Astrocyte of the spinal cord (primary cell): ENCODE measurements at regions not wholly inside any gene's neighbourhood (a gene's known extent, or its start where the extent isn't known, plus 50 kb on each side); places are given as distances from the start of the nearest gene placed in this dataset.
A peak's percentile ranks its signal among the peaks of the same experiment; 100 is the strongest.

Source experiments
- DNase-seq: peaks from one replicate; pipeline ENCODE4 v3.0.0; 2011; ENCODE audit warnings: low read depth, low spot score
- H3K4me3 ChIP-seq: 2 replicates; pipeline ENCODE4 v1.5.1; 2011; ENCODE audit warnings: low read depth, mild to moderate bottlenecking, low read length, moderate library complexity
- CTCF ChIP-seq: IDR thresholded peaks from 2 replicates; pipeline ENCODE4 v1.5.1; 2012; ENCODE audit warnings: low read depth, mild to moderate bottlenecking, low read length, inconsistent platforms
- in situ Hi-C: cut with HindIII; loops from 2 replicates; pipeline ENCODE4 v1.10.0; 2017; ENCODE audit warnings: low sequenced_read_pairs

GRCh38 chr1:238764779-238765178 is 621.6 kb upstream of the CHRM3 start:
- in situ Hi-C loops, result no loop called here
- peak; percentile 5 for DNase-seq

GRCh38 chr1:238753252-238753651 is 633.1 kb upstream of the CHRM3 start:
- in situ Hi-C loops, result no loop called here
- TF ChIP-seq CTCF, result no peak

More at GRCh38 chr1:238764779-238765178, 621.6 kb upstream of the CHRM3 start:
- no peak overlapping the region for H3K4me3 ChIP-seq
- TF ChIP-seq CTCF, result no peak

GRCh38 chr1:238752327-238752726 is 634.0 kb upstream of the CHRM3 start:
- in situ Hi-C loops, result no loop called here
- H3K4me3 ChIP-seq, result no peak overlapping the region
- TF ChIP-seq CTCF, result no peak
- DNase-seq, result no peak

More at GRCh38 chr1:238753252-238753651, 633.1 kb upstream of the CHRM3 start:
- DNase-seq, result no peak
- no peak overlapping the region for H3K4me3 ChIP-seq

GRCh38 chr1:238745069-238745468 is 641.3 kb upstream of the CHRM3 start:
- in situ Hi-C loops, result no loop called here
- H3K4me3 ChIP-seq, result no peak overlapping the region
- DNase-seq, result no peak
- TF ChIP-seq CTCF, result no peak

GRCh38 chr1:238738892-238739291 is 647.5 kb upstream of the CHRM3 start:
- in situ Hi-C loops, result no loop called here
- TF ChIP-seq CTCF, result no peak
- DNase-seq, result peak; percentile 27
- H3K4me3 ChIP-seq, result no peak overlapping the region

GRCh38 chr1:238727670-238728069 is 658.7 kb upstream of the CHRM3 start:
- in situ Hi-C loops, result no loop called here
- TF ChIP-seq CTCF, result no peak
- no peak overlapping the region for H3K4me3 ChIP-seq
- no peak for DNase-seq

- DNase-seq, result no peak
- in situ Hi-C loops, result no loop called here
- no peak overlapping the region for H3K4me3 ChIP-seq
- no peak for TF ChIP-seq CTCF
These were observed 663.6 kb upstream of the CHRM3 start for GRCh38 chr1:238722812-238723211.
